GM21619 (cell line): ENCODE measurements at regions not wholly inside any gene's neighbourhood (a gene's known extent, or its start where the extent isn't known, plus 50 kb on each side); places are given as distances from the start of the nearest gene placed in this dataset.
"Not testable (repeated sequence)": the region's sequence is repeated elsewhere in the genome, so short reads cannot be mapped to it uniquely, and the experiment has no call there.

Source experiments
- ATAC-seq: cut with Tn5 transposase; IDR thresholded peaks from one replicate; pipeline ENCODE4 v1.9.1; 2021; ENCODE audit not compliant: unreplicated experiment

DNA sequence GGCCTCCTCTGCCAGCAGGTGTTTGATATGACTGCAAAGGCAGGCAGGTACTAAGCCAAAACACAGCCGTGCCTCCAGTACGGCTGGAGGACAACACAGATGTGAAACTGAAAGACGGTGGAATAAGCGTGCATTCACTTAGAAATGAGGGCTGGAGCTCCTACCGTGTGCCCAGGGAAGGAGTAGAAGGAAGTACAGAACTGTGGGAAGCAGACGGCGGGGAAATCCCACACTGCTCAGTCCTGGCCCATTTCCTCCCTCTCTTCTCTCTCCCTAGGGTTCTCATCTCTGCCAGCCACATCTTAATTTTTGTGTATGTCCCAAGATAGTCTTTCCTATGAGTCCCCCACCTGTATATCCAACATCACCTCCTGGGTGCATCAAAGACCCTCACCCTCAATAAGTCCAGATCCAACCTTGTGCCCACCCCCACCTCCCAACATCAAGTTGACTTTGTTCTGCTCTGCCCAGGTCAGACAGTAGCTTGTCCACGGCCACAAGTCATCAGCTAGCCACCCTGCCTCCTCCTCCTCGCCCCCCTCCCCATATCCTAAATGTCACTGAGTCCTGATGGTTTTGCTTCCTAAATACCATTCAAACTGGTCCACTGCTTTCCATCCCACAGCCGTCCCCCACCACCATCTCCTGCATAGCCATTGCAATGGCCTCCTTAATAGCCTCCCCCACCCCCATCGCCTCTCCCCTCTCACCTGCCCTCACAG lies 77.1 kb upstream of the RPL38 start:
- ATAC-seq = no peak

DNA sequence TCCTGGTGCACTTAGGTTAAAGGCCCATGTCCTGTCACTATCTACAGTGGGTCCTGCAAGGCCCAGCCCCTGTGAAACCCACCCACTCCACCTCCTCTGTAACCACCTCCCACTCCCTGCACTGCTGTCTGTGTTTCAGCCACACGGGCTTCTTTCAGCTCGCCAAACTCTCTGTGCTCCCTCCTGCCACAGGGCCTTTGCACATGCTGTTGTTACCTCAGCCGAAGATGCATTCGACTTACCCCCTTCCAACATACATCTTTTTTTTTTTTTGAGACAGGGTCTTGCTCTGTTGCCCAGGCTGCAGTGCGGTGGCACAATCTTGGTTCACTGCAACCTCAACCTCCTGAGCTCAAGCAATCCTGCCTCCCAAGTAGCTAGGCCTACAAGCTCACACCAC lies 76.5 kb upstream of the RPL38 start:
- ATAC-seq = no peak

DNA sequence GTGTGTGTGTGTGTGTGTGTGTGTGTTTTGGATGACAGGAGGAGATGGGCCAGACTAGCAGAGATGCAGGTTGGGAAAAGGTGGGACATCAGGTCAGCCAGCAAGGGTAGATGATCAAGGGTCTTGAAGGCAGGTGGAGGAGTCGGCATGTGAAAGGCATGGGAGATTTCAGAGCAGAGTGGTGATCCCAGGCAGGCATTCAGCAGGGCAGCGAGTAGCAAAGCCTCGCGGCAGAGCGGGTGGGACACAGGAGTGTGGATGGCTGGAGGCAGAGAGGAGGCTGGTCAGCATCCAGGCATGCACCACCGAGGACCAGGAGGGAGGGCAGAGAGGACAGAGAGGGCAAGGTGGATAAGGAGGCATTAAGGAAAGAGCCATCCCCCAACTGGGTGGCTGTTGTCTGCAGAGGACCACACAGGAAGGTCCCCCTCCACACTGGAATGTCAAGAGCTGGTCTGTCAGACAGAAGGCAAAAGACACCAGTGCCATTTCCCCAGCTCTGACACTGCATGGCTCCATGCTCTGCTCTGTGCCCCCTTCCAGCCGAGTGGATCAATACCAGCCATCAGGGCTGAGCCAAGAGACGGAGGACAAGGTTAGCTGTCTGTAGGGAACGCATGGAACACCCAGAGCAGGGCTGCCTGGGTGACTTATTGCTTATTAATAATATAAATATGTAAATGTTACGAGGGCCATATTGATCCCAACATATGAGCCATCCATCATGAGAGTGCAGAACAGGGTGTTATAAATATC lies 74.8 kb upstream of the RPL38 start:
- no peak for ATAC-seq

DNA sequence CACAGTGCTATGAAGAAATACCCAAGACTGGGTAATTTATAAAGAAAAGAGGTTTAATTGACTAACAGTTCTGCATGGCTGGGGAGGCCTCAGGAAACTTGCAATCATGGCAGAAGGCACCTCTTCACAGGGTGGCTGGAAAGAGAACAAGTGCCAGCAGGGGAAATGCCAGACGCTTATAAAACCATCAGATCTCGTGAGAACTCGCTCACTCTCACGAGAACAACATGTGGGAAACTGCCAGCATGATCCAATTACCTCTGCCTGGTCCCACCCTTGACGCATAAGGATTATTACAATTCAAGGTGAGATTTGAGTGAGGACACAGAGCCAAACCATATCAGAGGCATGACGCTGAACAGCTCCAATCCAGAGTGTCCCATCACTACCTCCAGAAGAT lies 73.7 kb upstream of the RPL38 start:
- not testable (repeated sequence) for ATAC-seq

DNA sequence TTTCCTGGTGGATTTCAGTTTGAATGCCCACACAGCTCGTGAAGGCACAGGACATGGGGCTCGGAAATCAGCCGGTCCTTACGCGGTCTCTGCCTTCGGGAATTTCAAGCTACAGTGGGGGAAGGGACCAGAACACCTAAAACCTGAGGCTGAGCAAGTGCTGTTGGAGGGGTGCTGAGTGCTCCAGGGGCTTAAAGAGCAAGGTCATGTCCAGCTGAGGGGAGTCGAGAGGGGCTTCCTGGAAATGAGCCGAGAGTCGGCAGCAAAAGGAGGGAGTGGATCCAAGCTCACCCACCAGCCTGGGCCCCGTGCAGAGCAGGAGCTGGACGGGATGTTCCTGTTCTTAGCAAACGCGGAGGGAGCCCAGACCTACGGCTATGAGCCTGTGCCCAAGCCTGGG lies 73.2 kb upstream of the RPL38 start:
- no peak for ATAC-seq

DNA sequence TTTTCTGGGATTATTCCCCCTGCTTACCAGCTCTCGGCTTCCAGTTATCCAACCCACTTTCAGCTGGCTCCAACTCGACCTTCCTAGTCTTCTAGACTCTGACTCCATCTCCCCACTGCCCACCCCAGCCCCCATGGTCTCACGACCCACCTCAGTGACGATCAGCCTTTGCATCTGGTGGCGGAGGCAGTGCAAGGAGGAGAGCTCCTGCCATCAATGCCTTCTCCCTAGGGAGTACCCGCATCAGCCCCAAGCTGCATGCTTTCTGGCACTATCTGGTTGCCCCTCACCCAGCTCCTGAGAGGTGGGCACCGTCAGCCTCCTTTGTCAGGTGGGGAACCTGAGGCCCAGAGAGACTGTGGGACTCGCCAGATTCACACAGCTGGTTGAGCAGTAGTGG lies 72.6 kb upstream of the RPL38 start:
- no peak for ATAC-seq

DNA sequence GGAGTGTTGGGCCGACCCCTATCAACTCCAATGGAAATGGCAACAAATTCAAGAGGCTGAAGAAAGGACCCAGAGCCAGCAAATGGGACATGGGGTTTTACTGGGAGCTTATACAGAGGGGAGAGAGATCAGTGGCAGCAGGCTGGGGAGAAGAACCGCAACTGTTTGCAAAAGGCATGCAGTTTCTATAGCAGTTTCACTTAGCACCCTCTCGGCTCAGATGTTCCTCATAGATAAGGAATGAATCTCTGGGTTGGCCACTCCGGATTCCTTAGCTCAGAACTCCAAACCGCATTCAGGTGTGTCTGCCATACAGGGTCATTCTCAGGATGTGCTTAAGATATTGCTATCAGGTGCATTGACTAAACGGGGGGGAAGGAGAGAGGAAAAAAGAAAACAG lies 71.1 kb upstream of the RPL38 start:
- ATAC-seq = no peak

DNA sequence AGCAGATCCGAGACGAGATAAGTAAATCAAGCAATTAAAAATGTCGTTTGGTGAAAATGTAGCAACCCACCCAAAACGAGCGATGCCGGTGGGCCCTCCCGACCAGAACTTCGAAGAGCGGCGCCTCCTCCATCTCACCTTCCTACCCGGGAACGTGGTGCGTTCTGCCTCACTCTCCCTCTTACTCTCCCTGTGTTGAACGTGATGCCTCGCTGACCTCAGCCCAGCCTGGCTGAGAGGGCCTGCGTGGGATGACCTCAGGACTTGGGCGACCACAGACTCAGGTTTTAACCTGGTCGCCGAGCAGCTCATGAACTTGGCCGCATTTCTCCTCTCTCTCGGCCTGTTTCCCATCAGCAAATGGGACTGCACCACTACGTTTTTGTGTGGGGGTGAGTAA lies 69.7 kb upstream of the RPL38 start:
- no peak for ATAC-seq

DNA sequence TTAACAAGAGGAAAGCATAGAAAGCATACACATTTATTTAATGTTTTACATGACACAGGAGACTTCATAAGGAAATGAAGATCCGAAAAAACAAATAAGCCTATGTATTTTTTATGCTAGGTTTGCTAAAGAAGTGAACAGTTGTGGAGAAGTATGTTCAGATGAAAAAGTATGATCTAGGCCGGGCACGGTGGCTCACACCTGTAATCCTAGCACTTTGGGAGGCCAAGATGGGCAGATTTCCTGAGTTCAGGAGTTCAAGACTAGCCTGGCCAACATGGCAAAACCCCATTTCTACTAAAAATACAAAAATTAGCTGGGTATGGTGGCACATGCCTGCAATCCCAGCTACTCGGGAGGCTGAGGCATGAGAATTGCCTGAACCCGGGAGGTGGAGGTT lies 69.2 kb upstream of the RPL38 start:
- not testable (repeated sequence) for ATAC-seq

DNA sequence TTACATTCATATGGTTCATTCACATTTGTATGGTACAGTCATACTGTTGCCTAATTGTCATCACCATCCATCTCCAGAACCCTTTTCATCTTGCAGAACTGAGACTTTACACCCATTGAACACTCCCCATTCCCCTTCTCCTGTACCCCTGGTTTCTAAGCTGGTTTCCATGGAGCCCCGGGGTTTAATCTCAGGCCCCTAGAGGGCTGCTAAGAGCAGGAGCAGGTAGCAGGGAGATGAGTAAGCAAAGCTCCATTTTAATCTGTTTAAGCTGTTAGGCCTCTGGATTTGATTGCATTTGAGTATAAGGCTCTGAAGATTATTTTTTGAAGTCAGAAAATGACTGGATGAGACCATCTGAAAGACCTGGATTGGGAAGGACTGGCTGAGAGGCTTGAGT lies 68.5 kb upstream of the RPL38 start:
- ATAC-seq = no peak

DNA sequence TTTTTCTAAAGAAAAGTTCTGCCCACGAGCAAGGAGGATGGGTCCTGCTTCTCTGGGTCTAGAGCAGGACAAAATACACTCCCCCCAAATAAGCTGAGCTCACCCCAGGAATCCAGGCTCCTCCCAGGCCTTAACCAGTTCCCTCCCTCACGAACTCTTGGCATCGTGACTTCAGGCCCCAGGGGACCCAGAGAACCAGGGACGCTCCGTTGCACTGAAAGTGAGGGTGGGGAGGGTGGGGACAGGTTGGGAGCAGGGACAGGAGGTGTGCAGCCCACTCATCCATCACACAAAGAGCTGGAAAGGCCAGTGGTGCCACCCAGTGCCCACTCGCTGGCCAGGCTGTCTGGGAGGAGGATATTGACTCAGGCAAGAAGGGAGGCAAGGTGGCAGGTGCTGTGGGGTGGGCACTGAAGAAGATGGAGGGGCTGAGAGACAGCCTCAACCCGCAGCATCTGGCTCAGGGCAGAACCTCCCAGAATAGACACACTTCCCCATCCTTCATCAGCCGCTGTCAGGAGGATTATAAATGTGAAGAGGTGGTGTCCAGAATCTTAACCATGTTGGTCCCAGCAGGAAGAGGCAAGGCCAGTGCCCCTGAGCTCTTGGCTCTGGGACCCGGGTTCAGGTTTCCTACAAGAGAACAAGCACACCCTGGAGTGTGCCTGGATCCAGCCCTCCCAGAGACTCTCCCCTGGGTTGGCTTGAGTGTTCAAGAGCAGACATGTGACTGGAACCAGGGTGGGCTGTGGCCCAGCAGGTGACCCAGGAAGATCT lies 67.9 kb upstream of the RPL38 start:
- ATAC-seq = no peak

DNA sequence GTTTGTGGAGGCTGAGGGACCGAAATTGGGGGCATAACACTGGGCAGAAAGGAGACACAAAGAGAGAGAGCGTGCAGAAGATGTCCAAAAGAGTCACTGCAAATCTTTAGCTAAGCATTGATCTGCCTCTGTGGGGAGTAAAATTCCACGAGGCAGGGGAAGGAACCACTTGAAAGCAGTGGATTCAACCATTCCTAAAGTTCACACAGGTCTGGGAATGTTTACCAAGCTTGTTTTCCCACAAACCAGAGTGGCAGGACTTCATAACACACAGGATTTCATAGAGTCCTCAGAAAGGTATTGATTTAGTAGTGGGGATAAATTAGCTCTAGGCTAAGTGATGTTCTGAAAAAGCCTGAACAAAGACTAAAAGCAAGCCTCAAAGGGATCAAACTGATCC lies 66.1 kb upstream of the RPL38 start:
- ATAC-seq = no peak

DNA sequence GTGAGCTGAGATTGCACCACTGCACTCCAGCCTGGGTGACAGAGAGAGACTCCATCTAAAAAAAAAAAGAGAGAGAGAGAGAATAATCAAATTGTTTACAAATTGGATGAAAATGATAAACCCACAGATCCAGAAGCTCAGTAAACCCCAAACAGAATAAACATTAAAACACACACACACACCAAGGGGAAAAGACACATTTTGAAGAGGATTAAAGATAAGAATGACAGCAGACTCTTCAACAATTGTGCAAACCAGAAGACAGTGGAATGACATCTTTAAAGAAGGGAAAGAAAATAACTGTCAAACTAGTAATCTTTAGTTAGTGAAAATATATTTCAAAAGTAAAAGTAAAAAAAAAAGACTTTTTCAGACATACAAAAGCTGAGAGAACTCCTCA lies 64.4 kb upstream of the RPL38 start:
- no peak for ATAC-seq

DNA sequence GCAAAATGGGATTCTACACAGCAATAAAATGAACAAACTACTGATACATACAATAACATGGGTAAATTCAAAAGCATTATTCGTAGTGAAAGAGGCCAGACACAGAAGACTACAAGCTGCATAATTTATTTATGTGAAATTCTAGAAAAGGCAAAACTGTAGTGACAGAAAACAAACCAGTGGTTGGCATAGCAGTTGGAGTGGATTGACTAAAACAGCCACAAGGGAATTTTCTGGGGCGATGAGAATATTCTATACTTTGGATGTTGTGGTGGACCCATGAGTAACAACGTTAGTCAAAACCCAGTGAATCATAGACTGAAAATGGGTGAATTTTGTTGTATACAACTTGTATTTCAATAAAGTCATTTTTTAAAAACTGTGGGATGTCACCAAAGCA lies 63.2 kb upstream of the RPL38 start:
- ATAC-seq = no peak

DNA sequence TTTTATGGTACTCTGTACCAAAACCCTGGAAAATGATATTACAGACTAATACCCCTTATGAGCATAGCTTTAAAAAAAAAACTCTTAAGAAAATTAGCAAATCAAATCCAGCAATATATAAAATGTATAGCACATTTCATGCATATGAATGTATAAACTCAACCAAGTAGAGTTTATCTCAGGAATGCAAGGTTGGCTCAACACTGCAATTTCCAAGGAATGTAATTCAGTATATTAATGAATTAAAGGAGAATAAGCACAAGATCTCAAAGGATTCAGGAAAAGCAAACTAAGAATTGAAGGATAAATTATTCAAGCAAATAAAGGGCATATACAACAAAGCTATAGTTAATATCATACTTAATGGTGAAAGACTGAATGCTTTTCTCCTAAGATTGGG lies 61.9 kb upstream of the RPL38 start:
- no peak for ATAC-seq

DNA sequence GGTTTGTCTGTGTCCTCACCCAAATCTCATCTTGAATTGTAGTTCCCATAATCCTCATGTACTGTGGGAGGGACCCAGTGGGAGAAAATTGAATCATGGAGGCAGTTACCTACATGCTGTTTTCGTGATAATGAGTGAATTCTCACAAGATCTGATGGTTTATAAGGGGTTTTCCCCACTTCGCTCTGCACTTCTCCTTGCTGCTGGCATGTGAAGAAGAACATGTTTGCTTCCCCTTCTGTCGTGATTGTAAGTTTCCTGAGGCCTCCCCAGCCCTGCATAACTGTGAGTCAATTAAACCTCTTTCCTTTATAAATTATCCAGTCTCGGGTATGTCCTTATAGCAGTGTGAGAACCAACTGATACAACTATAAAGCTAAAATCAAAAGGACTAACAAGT lies 60.2 kb upstream of the RPL38 start:
- not testable (repeated sequence) for ATAC-seq

DNA sequence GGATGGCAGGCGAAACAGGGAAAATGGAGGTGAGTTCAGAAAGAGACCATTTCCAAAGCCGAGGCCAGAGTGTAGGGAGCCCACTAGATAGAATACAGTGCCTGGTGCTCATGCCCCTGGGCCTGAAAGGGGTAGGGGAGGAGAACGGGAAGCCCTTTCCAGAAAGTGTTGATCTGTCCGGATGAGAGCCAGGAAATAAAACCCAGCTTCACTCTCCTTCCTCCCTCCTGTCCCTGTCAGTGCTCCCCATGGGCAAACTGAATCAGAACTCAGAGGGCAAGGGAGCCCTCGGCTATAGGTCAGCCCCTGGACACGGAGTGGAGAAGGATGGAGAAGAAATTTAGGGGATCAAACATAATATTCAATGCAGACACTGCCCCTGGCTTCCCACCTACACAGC lies 57.7 kb upstream of the RPL38 start:
- ATAC-seq = no peak

DNA sequence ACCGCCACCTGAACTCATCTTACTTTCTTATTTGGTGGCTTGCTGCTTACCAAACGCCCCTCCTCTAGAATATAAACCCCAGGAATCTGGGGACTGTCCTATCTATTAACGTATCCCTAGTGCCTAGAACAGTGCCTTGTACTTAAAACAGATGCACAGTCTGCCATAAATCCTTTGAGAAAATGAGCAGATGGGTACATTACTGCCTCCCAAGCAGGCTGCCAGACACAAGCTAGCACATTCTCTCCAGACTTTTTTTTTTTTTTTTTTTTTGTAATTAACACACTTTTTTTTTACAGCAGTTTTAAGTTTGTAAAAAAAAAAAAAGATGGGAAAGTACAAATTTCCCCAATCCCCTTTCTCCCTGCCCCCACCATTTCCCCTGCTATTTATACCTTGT lies 57.3 kb upstream of the RPL38 start:
- ATAC-seq = no peak

DNA sequence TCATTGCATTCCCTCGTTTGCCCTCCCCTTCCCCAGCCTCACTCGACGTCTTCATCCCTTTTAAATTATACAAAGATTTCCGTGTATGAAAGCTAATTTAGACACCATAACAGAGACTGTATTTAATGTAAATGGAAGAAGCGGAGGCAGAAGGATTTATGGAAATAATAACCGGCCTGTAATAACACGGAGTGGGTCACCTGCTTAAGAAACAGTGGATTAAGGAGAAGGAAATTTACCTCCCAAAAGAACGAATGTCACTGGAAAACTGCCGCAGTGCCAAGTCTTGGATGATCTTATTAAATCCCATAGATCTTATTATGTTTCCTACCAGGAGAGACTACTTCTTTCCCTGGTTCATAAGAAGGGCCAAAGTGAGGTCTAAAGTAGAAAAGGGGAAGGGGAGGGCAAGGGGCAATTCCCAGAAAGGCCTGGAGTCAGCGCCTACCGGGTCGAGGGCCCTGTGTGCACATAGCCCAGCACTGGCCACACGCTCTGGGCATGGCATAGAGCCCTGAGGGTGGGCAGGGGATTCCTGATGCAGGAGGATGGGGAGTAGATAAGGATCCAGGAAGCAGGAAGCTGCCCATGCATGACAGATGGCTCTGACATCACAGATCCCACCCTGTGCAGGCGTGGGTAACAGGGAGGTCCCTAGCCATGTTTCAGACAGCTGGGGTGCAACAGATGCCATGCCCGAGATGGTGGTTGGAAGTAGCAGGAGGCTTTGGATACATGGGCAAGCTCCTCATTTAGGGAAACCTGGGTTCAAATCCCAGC lies 56.2 kb upstream of the RPL38 start:
- no peak for ATAC-seq

DNA sequence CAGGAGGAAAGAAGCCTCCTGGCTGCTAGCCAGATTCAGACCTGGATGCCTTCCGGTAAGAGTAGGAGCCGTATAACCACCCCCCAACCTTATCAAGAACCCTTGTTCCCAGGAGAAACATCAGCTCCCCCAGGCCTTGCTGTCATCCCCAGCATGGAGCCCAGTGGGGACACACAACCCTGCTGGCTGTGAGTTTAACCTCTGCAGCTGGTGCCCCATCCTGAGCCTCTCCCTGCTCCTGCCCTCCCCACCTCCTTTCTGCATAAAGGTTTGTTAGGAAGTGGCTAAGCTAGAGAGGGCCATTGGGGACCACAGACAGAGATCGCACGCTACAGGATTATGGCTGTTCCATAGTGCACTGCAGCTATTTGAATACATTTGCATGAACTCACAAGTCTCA lies 55.5 kb upstream of the RPL38 start:
- no peak for ATAC-seq

DNA sequence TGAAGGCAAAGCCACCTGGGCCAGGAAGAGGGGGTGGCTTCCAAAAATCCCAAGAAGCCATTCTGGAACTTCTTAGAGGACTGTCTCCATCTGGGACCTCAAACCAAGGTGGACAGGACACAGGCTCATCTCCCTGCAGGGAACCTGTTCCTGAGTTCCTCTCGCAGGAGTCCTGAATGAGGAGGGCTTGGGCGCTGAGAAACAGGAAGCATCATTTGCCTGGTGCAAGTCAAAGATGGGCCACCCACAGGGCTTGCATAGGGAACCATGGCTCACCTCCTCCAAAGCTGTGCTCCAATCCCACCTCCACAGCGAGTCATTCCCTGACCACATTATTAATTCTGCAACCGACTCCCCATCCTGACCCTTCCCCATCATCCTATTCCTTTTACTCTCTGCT lies 55.0 kb upstream of the RPL38 start:
- no peak for ATAC-seq
